CD4-positive, alpha-beta memory T cell (primary cell): ENCODE measurements at regions not wholly inside any gene's neighbourhood (a gene's known extent, or its start where the extent isn't known, plus 50 kb on each side); places are given as distances from the start of the nearest gene placed in this dataset.
A peak's percentile ranks its signal among the peaks of the same experiment; 100 is the strongest.

Experiments used
- CTCF ChIA-PET: fragments of 350-600 bp; sonication (Branson Sonifier 250); formaldehyde crosslinking; loops from one replicate; lab custom pipeline; 2021; ENCODE audit warnings: inconsistent platforms; ENCODE audit not compliant: partially characterized antibody; lab: Charles Lee
- POLR2A ChIA-PET: fragments of 350-600 bp; sonication (Branson Sonifier 250); formaldehyde crosslinking; loops from one replicate; lab custom pipeline; 2021; ENCODE audit not compliant: partially characterized antibody; lab: Charles Lee
- DNase-seq, 5 donors: peaks; one replicate each; pipeline versions ENCODE4 v3.0.0 to v3.0.0-alpha.2; 2020 to 2022; ENCODE audit warnings: mixed read lengths in 1 of 5
- H3K27ac ChIP-seq: one replicate; pipeline ENCODE4 v1.7.0; 2013; ENCODE audit warnings: low read depth, low read length
- H3K27me3 ChIP-seq: 2 replicates; pipeline ENCODE4 v1.7.0; 2013; ENCODE audit warnings: mild to moderate bottlenecking, low read length, moderate library complexity; ENCODE audit not compliant: insufficient read depth
- H3K36me3 ChIP-seq: 2 replicates; pipeline ENCODE4 v1.7.0; 2013; ENCODE audit warnings: mild to moderate bottlenecking, low read length, moderate library complexity; ENCODE audit not compliant: insufficient read depth
- H3K4me1 ChIP-seq: 2 replicates; pipeline ENCODE4 v1.7.0; 2013; ENCODE audit warnings: mild to moderate bottlenecking, low read length, moderate library complexity; ENCODE audit not compliant: insufficient read depth
- H3K4me3 ChIP-seq, 2 donors: one replicate each; pipeline ENCODE4 v1.7.0; 2013; ENCODE audit warnings: low read length in 2 of 2, mild to moderate bottlenecking in 1 of 2
- H3K9me3 ChIP-seq, 2 donors: one replicate each; pipeline ENCODE4 v1.7.0; 2013; ENCODE audit warnings: low read length in 2 of 2, control low read depth in 1 of 2; ENCODE audit not compliant: control insufficient read depth in 1 of 2
- H3K27ac Mint-ChIP-seq, 7 donors: one replicate each; pipeline ENCODE4 v1.8.0; 2020 to 2021; ENCODE audit warnings: mixed read lengths in 7 of 7, mild to moderate bottlenecking in 6 of 7, inconsistent platforms in 3 of 7, moderate library complexity in 3 of 7
- H3K27me3 Mint-ChIP-seq, 2 donors: one replicate each; pipeline ENCODE4 v1.8.0; 2020 to 2021; ENCODE audit warnings: mixed read lengths in 2 of 2
- H3K36me3 Mint-ChIP-seq, 2 donors: one replicate each; pipeline ENCODE4 v1.8.0; 2020 to 2021; ENCODE audit warnings: mixed read lengths in 2 of 2, inconsistent platforms in 1 of 2, mild to moderate bottlenecking in 1 of 2
- H3K4me1 Mint-ChIP-seq, 4 donors: one replicate each; pipeline ENCODE4 v1.8.0; 2020 to 2021; ENCODE audit warnings: mixed read lengths in 4 of 4, mild to moderate bottlenecking in 1 of 4
- H3K4me3 Mint-ChIP-seq, 8 donors: one replicate each; pipeline ENCODE4 v1.8.0; 2020 to 2021; ENCODE audit warnings: mixed read lengths in 8 of 8, mild to moderate bottlenecking in 7 of 8, moderate library complexity in 6 of 8, inconsistent platforms in 3 of 8
- H3K9me3 Mint-ChIP-seq, 8 donors: one replicate each; pipeline ENCODE4 v1.8.0; 2020 to 2021; ENCODE audit warnings: mixed read lengths in 8 of 8, mild to moderate bottlenecking in 5 of 8, inconsistent platforms in 3 of 8, moderate library complexity in 1 of 8
- intact Hi-C: fragments of 100-400 bp; cut with micrococcal nuclease; formaldehyde crosslinking; loops from one replicate; pipeline ENCODE4 v1.15.1; 2023

DNA sequence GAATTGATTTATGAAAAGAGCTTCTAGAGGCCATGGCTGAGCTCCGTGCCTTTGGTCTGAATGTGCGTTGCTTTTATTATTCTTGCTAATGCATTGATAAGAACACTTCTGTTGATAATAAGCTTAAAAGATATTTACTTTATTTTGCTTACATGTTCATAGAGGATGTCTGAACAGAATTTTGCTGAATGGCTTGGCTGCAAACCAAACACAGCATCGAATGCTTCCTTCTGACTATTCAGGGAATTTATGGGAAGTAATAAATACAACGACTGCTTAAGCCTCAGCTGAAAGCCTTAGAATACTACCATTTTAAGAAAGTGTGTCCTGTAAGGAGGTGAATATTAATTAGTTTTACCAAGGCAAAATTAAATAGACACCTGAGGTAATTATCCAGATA is 643.5 kb upstream of the POT1 start:
- Mint-ChIP-seq H3K27ac (no peak overlapping the region), H3K27me3 (no peaks in the 10 kb centered on the region), H3K9me3 (peaks cover 0 to 12% (median 7%) of the 10 kb centered on the region in 8 donors), H3K36me3 (no peaks in the 10 kb centered on the region), H3K4me1 (no peaks in the 10 kb centered on the region), H3K4me3 (no peak overlapping the region)
- H3K4me1 ChIP-seq = no peaks in the 10 kb centered on the region
- H3K27me3 ChIP-seq = no peaks in the 10 kb centered on the region
- ChIA-PET CTCF (no interaction called here), POLR2A (no interaction called here)
- H3K27ac ChIP-seq = no peak overlapping the region
- no peak for DNase-seq
- intact Hi-C loops = no loop called here
- no peak overlapping the region for H3K4me3 ChIP-seq
- H3K9me3 ChIP-seq = peaks cover 0 to 3% of the 10 kb centered on the region in 2 donors
- H3K36me3 ChIP-seq = no peaks in the 10 kb centered on the region

GRCh38 chr7:125572414-125572813 is 642.8 kb upstream of the POT1 start:
- Histone ChIP-seq H3K4me1 (no peaks in the 10 kb centered on the region), H3K27me3 (no peaks in the 10 kb centered on the region), H3K9me3 (peaks cover 0 to 3% of the 10 kb centered on the region in 2 donors), H3K4me3 (no peak overlapping the region), H3K27ac (no peak overlapping the region), H3K36me3 (no peaks in the 10 kb centered on the region)
- no peak overlapping the region for H3K4me3 Mint-ChIP-seq
- H3K9me3 Mint-ChIP-seq = peaks cover 0 to 12% (median 7%) of the 10 kb centered on the region in 8 donors
- H3K27me3 Mint-ChIP-seq = no peaks in the 10 kb centered on the region
- POLR2A ChIA-PET = no interaction called here
- no peaks in the 10 kb centered on the region for H3K4me1 Mint-ChIP-seq
- no peak for DNase-seq
- no peak overlapping the region for H3K27ac Mint-ChIP-seq
- no peaks in the 10 kb centered on the region for H3K36me3 Mint-ChIP-seq
- CTCF ChIA-PET = no interaction called here
- intact Hi-C loops = no loop called here

- H3K4me1 Mint-ChIP-seq = no peaks in the 10 kb centered on the region
- no peaks in the 10 kb centered on the region for H3K36me3 Mint-ChIP-seq
- POLR2A ChIA-PET = no interaction called here
- DNase-seq = no peak
- Histone ChIP-seq H3K4me1 (no peaks in the 10 kb centered on the region), H3K4me3 (no peak overlapping the region), H3K9me3 (peaks cover 0 to 6% of the 10 kb centered on the region in 2 donors), H3K27ac (no peak overlapping the region), H3K36me3 (no peaks in the 10 kb centered on the region), H3K27me3 (no peaks in the 10 kb centered on the region)
- no peak overlapping the region for H3K4me3 Mint-ChIP-seq
- intact Hi-C loops = no loop called here
- CTCF ChIA-PET = no interaction called here
- peaks cover 0 to 11% (median 5%) of the 10 kb centered on the region in 8 donors for H3K9me3 Mint-ChIP-seq
- H3K27me3 Mint-ChIP-seq = no peaks in the 10 kb centered on the region
- H3K27ac Mint-ChIP-seq = no peak overlapping the region
These were observed 639.2 kb upstream of the POT1 start for GRCh38 chr7:125568799-125569198.

GRCh38 chr7:125567686-125568085 is 638.1 kb upstream of the POT1 start:
- H3K27ac ChIP-seq = no peak overlapping the region
- POLR2A ChIA-PET = no interaction called here
- no peaks in the 10 kb centered on the region for H3K36me3 Mint-ChIP-seq

DNA sequence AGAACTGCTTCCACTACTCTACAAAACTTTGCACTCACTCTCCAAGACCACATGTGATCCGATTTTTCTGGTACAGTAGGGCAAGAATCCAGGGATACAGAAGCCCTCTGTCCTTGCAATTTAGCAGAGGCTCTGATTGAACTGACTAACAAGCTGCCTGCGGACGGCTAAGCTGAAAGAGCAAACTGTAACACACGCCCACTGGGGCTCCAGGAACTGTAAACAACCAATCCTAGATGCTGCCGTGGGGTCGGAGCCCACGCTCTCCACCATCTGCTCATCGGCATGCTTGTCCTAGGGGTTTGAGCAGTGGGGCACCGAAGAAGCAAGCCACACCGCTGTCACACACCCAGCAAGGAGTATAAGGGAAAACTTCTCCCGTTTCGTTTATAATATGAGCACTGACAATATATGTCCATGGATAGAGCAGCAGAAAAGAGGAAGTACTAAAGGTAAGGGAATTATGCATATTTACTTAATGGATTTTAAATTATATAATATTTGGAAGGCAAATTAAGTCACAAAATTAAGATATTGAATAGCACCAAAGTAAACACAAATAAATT is 634.4 kb upstream of the POT1 start:
- POLR2A ChIA-PET = no interaction called here
- intact Hi-C loops = no loop called here
- peaks cover 0 to 6% (median 0%) of the 10 kb centered on the region in 4 donors for H3K4me1 Mint-ChIP-seq
- no peak overlapping the region for H3K4me3 ChIP-seq
- CTCF ChIA-PET = no interaction called here
- no peaks in the 10 kb centered on the region for H3K27me3 ChIP-seq
- H3K9me3 ChIP-seq = peaks cover 0 to 6% of the 10 kb centered on the region in 2 donors
- no peak for DNase-seq
- no peaks in the 10 kb centered on the region for H3K36me3 Mint-ChIP-seq
- no peaks in the 10 kb centered on the region for H3K27me3 Mint-ChIP-seq
- no peak overlapping the region for H3K27ac Mint-ChIP-seq
- no peaks in the 10 kb centered on the region for H3K36me3 ChIP-seq
- no peak overlapping the region for H3K4me3 Mint-ChIP-seq
- H3K27ac ChIP-seq = no peak overlapping the region
- peaks cover 0 to 14% (median 5%) of the 10 kb centered on the region in 8 donors for H3K9me3 Mint-ChIP-seq
- no peaks in the 10 kb centered on the region for H3K4me1 ChIP-seq

More at GRCh38 chr7:125567686-125568085, 638.1 kb upstream of the POT1 start:
- H3K4me1 ChIP-seq = no peaks in the 10 kb centered on the region
- Mint-ChIP-seq H3K27me3 (no peaks in the 10 kb centered on the region), H3K4me3 (no peak overlapping the region), H3K27ac (no peak overlapping the region), H3K4me1 (no peaks in the 10 kb centered on the region), H3K9me3 (peaks cover 0 to 12% (median 5%) of the 10 kb centered on the region in 8 donors)
- intact Hi-C loops = no loop called here
- CTCF ChIA-PET = no interaction called here
- H3K4me3 ChIP-seq = no peak overlapping the region
- H3K36me3 ChIP-seq = no peaks in the 10 kb centered on the region
- H3K9me3 ChIP-seq = peaks cover 0 to 7% of the 10 kb centered on the region in 2 donors
- H3K27me3 ChIP-seq = no peaks in the 10 kb centered on the region
- no peak for DNase-seq

DNA sequence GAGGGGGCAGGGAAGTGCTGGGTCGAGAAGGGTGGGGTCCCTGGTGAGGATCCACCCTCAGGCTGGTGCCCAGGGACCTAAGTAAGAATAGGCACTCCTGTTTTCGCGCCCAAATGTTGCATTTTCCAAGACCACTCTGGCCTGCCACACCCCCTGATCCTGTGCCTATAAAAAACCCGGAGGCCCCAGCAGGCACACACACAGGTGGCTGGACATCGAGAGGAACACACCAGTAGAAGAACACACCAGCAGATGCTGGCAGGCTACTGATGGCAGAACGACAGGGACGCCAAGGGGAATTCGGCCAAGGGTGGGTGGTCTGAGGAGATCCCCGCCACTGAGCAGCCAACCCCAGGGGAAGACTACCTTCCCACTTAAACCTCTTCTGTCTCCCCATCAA is 633.9 kb upstream of the POT1 start:
- Mint-ChIP-seq H3K36me3 (no peaks in the 10 kb centered on the region), H3K4me3 (no peak overlapping the region), H3K4me1 (peaks cover 0 to 6% (median 0%) of the 10 kb centered on the region in 4 donors), H3K27ac (no peak overlapping the region), H3K27me3 (no peaks in the 10 kb centered on the region), H3K9me3 (peaks cover 0 to 12% (median 5%) of the 10 kb centered on the region in 8 donors)
- Histone ChIP-seq H3K9me3 (peaks cover 0 to 6% of the 10 kb centered on the region in 2 donors), H3K36me3 (no peaks in the 10 kb centered on the region), H3K4me3 (no peak overlapping the region), H3K27me3 (no peaks in the 10 kb centered on the region), H3K27ac (no peak overlapping the region), H3K4me1 (no peaks in the 10 kb centered on the region)
- POLR2A ChIA-PET = no interaction called here
- DNase-seq = no peak
- CTCF ChIA-PET = no interaction called here
- intact Hi-C loops = no loop called here

- peak overlapping the region in 1 of 7 donors; percentile 17 for H3K27ac Mint-ChIP-seq
- no peak overlapping the region for H3K4me3 Mint-ChIP-seq
- Histone ChIP-seq H3K9me3 (peaks cover 0 to 6% of the 10 kb centered on the region in 2 donors), H3K27me3 (no peaks in the 10 kb centered on the region), H3K36me3 (no peaks in the 10 kb centered on the region), H3K4me3 (no peak overlapping the region), H3K4me1 (no peaks in the 10 kb centered on the region), H3K27ac (no peak overlapping the region)
- DNase-seq = no peak
- ChIA-PET CTCF (no interaction called here), POLR2A (no interaction called here)
- H3K36me3 Mint-ChIP-seq = no peaks in the 10 kb centered on the region
- peaks cover 0 to 17% (median 6%) of the 10 kb centered on the region in 8 donors for H3K9me3 Mint-ChIP-seq
- H3K4me1 Mint-ChIP-seq = peaks cover 0 to 6% (median 0%) of the 10 kb centered on the region in 4 donors
- intact Hi-C loops = no loop called here
- no peaks in the 10 kb centered on the region for H3K27me3 Mint-ChIP-seq
These were observed 631.4 kb upstream of the POT1 start for GRCh38 chr7:125561006-125561405.
